SK-MEL-5 (cell line): ENCODE measurements at regions not wholly inside any gene's neighbourhood (a gene's known extent, or its start where the extent isn't known, plus 50 kb on each side); places are given as distances from the start of the nearest gene placed in this dataset.

Experiments used
- DNase-seq: peaks from one replicate; pipeline ENCODE4 v3.0.0-alpha.2; 2016; ENCODE audit warnings: low read depth, low spot score
- in situ Hi-C: cut with HindIII; loops from 2 replicates; pipeline ENCODE4 v1.10.0; 2016; ENCODE audit warnings: low sequenced_read_pairs, high pct_unique_total_duplicates, low pct_unique_long_range_greater_than_20kb

- DNase-seq, result no peak
These were observed 70.0 kb upstream of the GALNT9 start for GRCh38 chr12:132399092-132400010.

GRCh38 chr12:132398386-132398991, 69.1 kb upstream of the GALNT9 start:
- in situ Hi-C loops, result no loop called here
- DNase-seq, result no peak

More at GRCh38 chr12:132399092-132400010, 70.0 kb upstream of the GALNT9 start:
- in situ Hi-C loops, result no loop called here

GRCh38 chr12:132397934-132398385, 68.6 kb upstream of the GALNT9 start:
- DNase-seq, result no peak
- in situ Hi-C loops, result no loop called here

DNA sequence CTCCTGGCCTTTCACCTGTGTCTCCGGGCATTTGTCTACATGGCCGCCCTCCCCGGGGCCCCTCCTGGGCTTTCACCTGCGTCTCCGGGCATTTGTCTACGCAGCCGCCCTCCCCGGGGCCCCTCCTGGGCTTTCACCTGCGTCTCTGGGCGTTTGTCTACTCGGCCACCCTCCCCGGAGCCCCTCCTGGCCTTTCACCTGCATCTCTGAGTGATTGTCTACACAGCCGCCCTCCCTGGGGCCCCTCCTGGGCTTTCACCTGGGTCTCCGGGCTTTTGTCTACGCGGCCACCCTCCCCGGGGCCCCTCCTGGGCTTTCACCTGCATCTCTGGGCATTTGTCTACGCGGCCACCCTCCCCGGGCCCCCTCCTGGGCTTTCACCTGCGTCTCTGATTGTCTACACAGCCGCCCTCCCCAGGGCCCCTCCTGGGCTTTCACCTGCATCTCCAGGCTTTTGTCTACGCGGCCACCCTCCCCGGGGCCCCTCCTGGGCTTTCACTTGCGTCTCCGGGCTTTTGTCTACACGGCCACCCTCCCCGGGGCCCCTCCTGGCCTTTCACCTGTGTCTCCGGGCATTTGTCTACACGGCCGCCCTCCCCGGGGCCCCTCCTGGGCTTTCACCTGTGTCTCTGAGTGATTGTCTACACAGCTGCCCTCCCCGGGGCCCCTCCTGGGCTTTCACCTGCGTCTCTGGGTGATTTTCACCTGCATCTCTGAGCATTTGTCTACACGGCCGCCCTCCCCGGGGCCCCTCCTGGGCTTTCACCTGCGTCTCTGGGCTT, 68.0 kb upstream of the GALNT9 start:
- no peak for DNase-seq
- in situ Hi-C loops, result no loop called here

- DNase-seq, result no peak
- in situ Hi-C loops, result no loop called here
These were observed 67.3 kb upstream of the GALNT9 start for GRCh38 chr12:132396657-132397056.

- no peak for DNase-seq
- in situ Hi-C loops, result no loop called here
These were observed 66.5 kb upstream of the GALNT9 start for GRCh38 chr12:132395908-132396305.

- in situ Hi-C loops, result no loop called here
- no peak for DNase-seq
These were observed 66.0 kb upstream of the GALNT9 start for GRCh38 chr12:132395192-132395907.

GRCh38 chr12:132393991-132394949, 64.9 kb upstream of the GALNT9 start:
- no peak for DNase-seq

DNA sequence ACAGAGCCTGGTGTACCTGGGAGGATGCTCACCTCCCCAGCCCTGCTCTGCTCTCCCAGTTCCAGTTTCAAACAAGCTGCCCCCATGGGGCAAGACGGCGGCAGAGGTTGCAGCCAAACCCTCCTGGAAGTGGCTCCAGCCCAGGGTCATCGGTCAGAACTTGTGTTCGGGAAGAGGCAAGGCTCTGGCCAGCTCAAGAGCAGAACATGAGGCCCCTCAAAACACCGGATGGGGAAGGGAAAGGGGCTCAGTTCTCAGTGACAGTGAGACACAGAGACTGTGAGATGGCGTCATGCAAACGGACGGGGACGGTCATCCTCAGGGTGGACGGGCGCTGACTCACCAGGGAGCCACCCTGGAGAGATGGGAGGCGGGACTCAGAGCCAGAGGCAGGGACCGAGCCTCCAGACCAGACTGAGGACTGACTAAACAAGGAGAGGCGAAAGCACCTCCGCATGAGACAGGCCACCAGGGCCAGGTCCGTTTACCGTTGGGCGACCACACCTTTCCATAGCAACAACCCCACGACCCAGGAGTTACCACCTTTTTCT, 63.9 kb upstream of the GALNT9 start:
- in situ Hi-C loops, result no loop called here
- no peak for DNase-seq

More at GRCh38 chr12:132393991-132394949, 64.9 kb upstream of the GALNT9 start:
- in situ Hi-C loops, result no loop called here

- no peak for DNase-seq
- in situ Hi-C loops, result no loop called here
These were observed 63.2 kb upstream of the GALNT9 start for GRCh38 chr12:132392389-132393244.

DNA sequence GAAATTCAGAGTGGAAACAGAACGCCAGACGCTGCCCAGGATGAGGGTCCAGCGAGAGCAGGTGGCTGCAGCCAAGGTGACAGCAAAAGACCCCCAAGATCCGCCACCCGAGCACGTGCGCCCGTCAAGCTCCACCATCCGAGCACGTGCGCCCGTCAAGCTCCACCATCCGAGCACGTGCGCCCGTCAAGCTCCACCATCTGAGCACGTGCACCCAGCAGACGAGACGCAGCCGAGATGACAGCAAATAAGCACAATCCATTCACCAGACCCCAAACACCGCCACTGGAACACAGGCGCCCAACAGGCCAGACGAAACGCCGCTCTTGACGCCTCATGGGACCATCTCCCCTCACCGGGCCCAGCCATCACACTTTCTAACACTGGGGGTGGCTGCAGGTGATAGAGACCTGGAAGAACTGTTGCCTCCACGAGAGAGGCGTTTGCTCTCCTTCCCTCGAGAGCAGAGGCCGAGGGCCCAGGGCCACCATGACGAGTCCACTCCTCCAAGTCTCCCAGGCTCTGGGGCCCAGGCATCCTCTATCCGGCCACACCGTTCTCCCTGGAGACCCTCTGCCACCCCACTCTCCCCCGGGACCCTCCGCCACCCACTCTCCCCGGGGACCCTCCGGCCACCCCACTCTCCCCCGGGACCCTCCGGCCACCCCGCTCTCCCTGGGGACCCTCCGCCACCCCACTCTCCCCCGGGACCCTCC, 62.1 kb upstream of the GALNT9 start:
- in situ Hi-C loops, result no loop called here
- no peak for DNase-seq

GRCh38 chr12:132390287-132391076, 61.1 kb upstream of the GALNT9 start:
- DNase-seq, result no peak
- in situ Hi-C loops, result no loop called here

DNA sequence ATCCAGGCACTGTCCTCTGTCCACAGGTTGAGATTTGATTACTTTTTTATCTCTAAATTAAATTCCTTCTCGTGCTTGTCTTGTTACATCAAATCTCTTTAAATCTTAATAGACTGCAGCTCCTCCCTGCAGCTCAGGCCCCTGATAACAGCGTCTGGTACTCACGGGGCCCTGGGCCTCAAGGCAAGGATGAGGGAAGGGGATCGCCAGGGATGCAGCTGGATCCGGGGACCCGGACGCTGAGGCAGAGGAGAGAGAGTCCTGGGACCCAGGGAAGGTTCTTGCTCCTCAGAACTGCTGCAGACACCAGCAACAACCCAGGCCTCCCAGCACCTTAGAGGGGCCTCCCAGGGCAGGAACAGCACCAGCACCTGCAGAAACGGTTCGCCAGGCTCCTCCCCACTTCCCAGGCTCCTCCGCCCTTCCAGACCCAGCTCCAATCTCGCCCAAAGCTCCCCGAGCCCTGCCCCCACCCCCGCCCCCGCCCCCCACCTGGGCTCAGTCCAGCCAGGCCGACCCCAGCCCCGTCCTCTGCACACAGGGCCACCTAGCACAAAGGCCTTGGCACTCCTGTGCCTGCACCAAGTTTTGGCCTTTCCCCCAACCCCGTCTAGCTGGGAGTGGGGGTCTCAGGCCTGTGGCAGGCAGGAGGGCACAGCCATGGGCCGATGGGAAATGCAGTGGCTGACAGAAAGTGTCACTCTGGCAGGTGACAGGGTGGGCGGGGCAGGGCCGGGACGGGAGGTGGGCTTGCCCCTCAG, 60.3 kb upstream of the GALNT9 start:
- DNase-seq, result no peak
- in situ Hi-C loops, result no loop called here

GRCh38 chr12:132389026-132389425, 59.6 kb upstream of the GALNT9 start:
- in situ Hi-C loops, result no loop called here
- DNase-seq, result no peak
